Fibroblast of lung (primary cell): ENCODE measurements at regions not wholly inside any gene's neighbourhood (a gene's known extent, or its start where the extent isn't known, plus 50 kb on each side); places are given as distances from the start of the nearest gene placed in this dataset.

Experiments used
- DNase-seq, 2 donors: peaks; one replicate each; pipeline versions ENCODE4 v3.0.0 to v3.0.0-alpha.2; 2010; ENCODE audit warnings: low read depth in 2 of 2
- H2AFZ ChIP-seq: 2 replicates; pipeline ENCODE4 v1.5.1; 2012; ENCODE audit warnings: low read length, control low read depth, inconsistent platforms
- H3K27ac ChIP-seq: 2 replicates; pipeline ENCODE4 v1.5.1; 2011; ENCODE audit warnings: low read length, control low read depth; ENCODE audit not compliant: insufficient read depth
- H3K27me3 ChIP-seq: 2 replicates; pipeline ENCODE4 v1.5.1; 2011; ENCODE audit warnings: mild to moderate bottlenecking, low read length; ENCODE audit not compliant: control insufficient read depth, insufficient read depth
- H3K36me3 ChIP-seq: 2 replicates; pipeline ENCODE4 v1.5.1; 2011; ENCODE audit warnings: low read length; ENCODE audit not compliant: control insufficient read depth, insufficient read depth
- H3K4me1 ChIP-seq: 2 replicates; pipeline ENCODE4 v1.5.1; 2011; ENCODE audit warnings: low read length; ENCODE audit not compliant: control insufficient read depth, insufficient read depth; ENCODE audit errors: extremely low read depth
- H3K4me2 ChIP-seq: 2 replicates; pipeline ENCODE4 v1.5.1; 2011; ENCODE audit warnings: low read length, control low read depth; ENCODE audit not compliant: insufficient read depth; ENCODE audit errors: extremely low read depth
- H3K4me3 ChIP-seq, 4 experiments: fragments of 200-600 bp in 1 of 4; sonication (generic) in 1 of 4; replicated peaks in 1 of 4; 2 replicates each; pipeline ENCODE4 v1.5.1; 2011 to 2016; ENCODE audit warnings: low read length in 4 of 4, low read depth in 3 of 4, mild to moderate bottlenecking in 3 of 4, control low read depth in 2 of 4, inconsistent platforms in 1 of 4, mixed read lengths in 1 of 4; ENCODE audit not compliant: insufficient read depth in 1 of 4; ENCODE audit errors: control extremely low read depth in 1 of 4
- H3K79me2 ChIP-seq: 2 replicates; pipeline ENCODE4 v1.5.1; 2012; ENCODE audit warnings: mild to moderate bottlenecking, low read length, inconsistent platforms; ENCODE audit not compliant: control insufficient read depth, insufficient read depth
- H3K9ac ChIP-seq: 2 replicates; pipeline ENCODE4 v1.5.1; 2011; ENCODE audit warnings: mild to moderate bottlenecking, low read length, control low read depth; ENCODE audit not compliant: insufficient read depth
- H3K9me3 ChIP-seq: 2 replicates; pipeline ENCODE4 v1.5.1; 2012; ENCODE audit warnings: low read depth, low read length; ENCODE audit not compliant: control insufficient read depth, insufficient read depth
- H4K20me1 ChIP-seq: 2 replicates; pipeline ENCODE4 v1.5.1; 2011; ENCODE audit warnings: low read length; ENCODE audit not compliant: control insufficient read depth, insufficient read depth; ENCODE audit errors: extremely low read depth
- CTCF ChIP-seq, 2 donors: IDR thresholded peaks in 1 of 2; conservative IDR thresholded peaks in 1 of 2; 1 replicate in 1 of 2; 2 replicates in 1 of 2; pipeline ENCODE4 v1.5.1; 2011 to 2012; ENCODE audit warnings: low read length in 2 of 2, control low read depth in 1 of 2, inconsistent platforms in 1 of 2, low read depth in 1 of 2, mild to moderate bottlenecking in 1 of 2
- EZH2 ChIP-seq: IDR thresholded peaks from 2 replicates; pipeline ENCODE4 v1.5.1; 2012; ENCODE audit warnings: low read length, control low read depth, mild to moderate bottlenecking; ENCODE audit errors: missing control alignments

- Histone ChIP-seq H3K27ac (no peak overlapping the region), H3K4me1 (no peaks in the 10 kb centered on the region), H3K4me3 (no peak overlapping the region), H3K36me3 (no peaks in the 10 kb centered on the region), H3K79me2 (no peaks in the 10 kb centered on the region), H3K27me3 (no peaks in the 10 kb centered on the region), H2AFZ (no peak overlapping the region), H3K9ac (no peak overlapping the region), H3K4me2 (no peak overlapping the region), H3K9me3 (no peaks in the 10 kb centered on the region), H4K20me1 (no peaks in the 10 kb centered on the region)
- TF ChIP-seq CTCF (conservative IDR thresholded peaks at IDR 0.05 in 1 of 2, IDR thresholded peaks at IDR 0.05 in 1 of 2; ENCODE audit: low read depth in 1 of 2, low read length in 2 of 2) (no peak), EZH2 (no peak)
- DNase-seq = no peak
Observed at GRCh38 chr4:132865458-132865857, 283.6 kb upstream of the PCDH10 start.

- no peak for DNase-seq
- H2AFZ ChIP-seq = no peak overlapping the region
- H3K27ac ChIP-seq = no peak overlapping the region
- no peaks in the 10 kb centered on the region for H3K9me3 ChIP-seq
- H3K27me3 ChIP-seq = no peaks in the 10 kb centered on the region
- no peak overlapping the region for H3K4me2 ChIP-seq
- no peak overlapping the region for H3K9ac ChIP-seq
- H4K20me1 ChIP-seq = no peaks in the 10 kb centered on the region
- H3K79me2 ChIP-seq = no peaks in the 10 kb centered on the region
- H3K36me3 ChIP-seq = no peaks in the 10 kb centered on the region
- no peak overlapping the region for H3K4me3 ChIP-seq
- no peaks in the 10 kb centered on the region for H3K4me1 ChIP-seq
- no peak for TF ChIP-seq EZH2
- TF ChIP-seq CTCF (conservative IDR thresholded peaks at IDR 0.05 in 1 of 2, IDR thresholded peaks at IDR 0.05 in 1 of 2; ENCODE audit: low read depth in 1 of 2, low read length in 2 of 2) = no peak
Observed at GRCh38 chr4:132865922-132866321, 283.2 kb upstream of the PCDH10 start.

- H3K36me3 ChIP-seq = no peaks in the 10 kb centered on the region
- H3K4me3 ChIP-seq = no peak overlapping the region
- no peak for DNase-seq
- H3K27ac ChIP-seq = no peak overlapping the region
- no peak for TF ChIP-seq CTCF (conservative IDR thresholded peaks at IDR 0.05 in 1 of 2, IDR thresholded peaks at IDR 0.05 in 1 of 2; ENCODE audit: low read depth in 1 of 2, low read length in 2 of 2)
- no peak for TF ChIP-seq EZH2
- no peak overlapping the region for H3K9ac ChIP-seq
- H3K9me3 ChIP-seq = no peaks in the 10 kb centered on the region
- H3K79me2 ChIP-seq = no peaks in the 10 kb centered on the region
- no peaks in the 10 kb centered on the region for H3K27me3 ChIP-seq
- H4K20me1 ChIP-seq = no peaks in the 10 kb centered on the region
- no peaks in the 10 kb centered on the region for H3K4me1 ChIP-seq
- no peak overlapping the region for H2AFZ ChIP-seq
- no peak overlapping the region for H3K4me2 ChIP-seq
Observed at GRCh38 chr4:132866616-132867015, 282.5 kb upstream of the PCDH10 start.
